Muscle of leg (tissue), 3 donors: ENCODE measurements at regions not wholly inside any gene's neighbourhood (a gene's known extent, or its start where the extent isn't known, plus 50 kb on each side); places are given as distances from the start of the nearest gene placed in this dataset.

Experiments
- DNase-seq: peaks from one replicate; pipeline ENCODE4 v3.0.0; 2013
- H3K27ac ChIP-seq: one replicate; pipeline ENCODE4 v1.5.1; 2013; ENCODE audit warnings: mild to moderate bottlenecking, low read length, control low read depth
- H3K27me3 ChIP-seq: one replicate; pipeline ENCODE4 v1.6.1; 2013; ENCODE audit warnings: low read length; ENCODE audit not compliant: control insufficient read depth, insufficient read depth
- H3K36me3 ChIP-seq: one replicate; pipeline ENCODE4 v1.6.1; 2013; ENCODE audit warnings: low read length; ENCODE audit not compliant: control insufficient read depth, insufficient read depth
- H3K4me1 ChIP-seq: one replicate; pipeline ENCODE4 v1.6.1; 2013; ENCODE audit warnings: low read length; ENCODE audit not compliant: control insufficient read depth, insufficient read depth
- H3K4me3 ChIP-seq: one replicate; pipeline ENCODE4 v1.5.1; 2013; ENCODE audit warnings: low read length, control low read depth
- H3K9me3 ChIP-seq: replicated peaks from 2 replicates; pipeline ENCODE4 v1.6.1; 2013; ENCODE audit warnings: low read depth, low read length; ENCODE audit not compliant: control insufficient read depth
- WGBS: methylation state at CpG from one replicate; pipeline ENCODE4 v1.1.5; 2013; ENCODE audit warnings: missing lambda C conversion rate; ENCODE audit not compliant: insufficient coverage; 5-methylcytosine and 5-hydroxymethylcytosine counted together

DNA sequence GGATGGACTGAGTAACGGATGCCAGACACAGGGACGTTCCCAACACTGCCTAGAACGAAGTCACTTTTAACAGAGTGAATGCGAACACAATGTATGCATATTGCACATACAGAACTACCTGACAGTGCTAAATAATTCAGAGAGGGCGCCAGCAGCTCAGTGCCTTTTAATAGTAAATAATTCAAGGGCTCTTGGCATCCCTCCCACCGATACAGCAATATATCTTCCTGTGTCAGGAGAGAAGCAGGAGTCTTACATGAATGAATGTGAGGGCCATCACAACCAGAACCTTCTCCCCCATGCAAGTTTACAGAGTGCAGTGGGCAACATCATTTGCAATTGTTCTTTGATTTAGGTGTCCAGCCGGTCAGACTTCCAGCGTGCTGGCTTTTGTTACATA is 88.4 kb upstream of the KCNG1 start:
- Histone ChIP-seq H3K27me3 (peaks cover 6% of the 10 kb centered on the region), H3K4me3 (no peak overlapping the region), H3K27ac (no peak overlapping the region), H3K36me3 (no peaks in the 10 kb centered on the region), H3K9me3 (no peaks in the 10 kb centered on the region), H3K4me1 (no peaks in the 10 kb centered on the region)
- WGBS = 60% methylated on average over 1 of the region's 8 CpGs
- DNase-seq = no peak

DNA sequence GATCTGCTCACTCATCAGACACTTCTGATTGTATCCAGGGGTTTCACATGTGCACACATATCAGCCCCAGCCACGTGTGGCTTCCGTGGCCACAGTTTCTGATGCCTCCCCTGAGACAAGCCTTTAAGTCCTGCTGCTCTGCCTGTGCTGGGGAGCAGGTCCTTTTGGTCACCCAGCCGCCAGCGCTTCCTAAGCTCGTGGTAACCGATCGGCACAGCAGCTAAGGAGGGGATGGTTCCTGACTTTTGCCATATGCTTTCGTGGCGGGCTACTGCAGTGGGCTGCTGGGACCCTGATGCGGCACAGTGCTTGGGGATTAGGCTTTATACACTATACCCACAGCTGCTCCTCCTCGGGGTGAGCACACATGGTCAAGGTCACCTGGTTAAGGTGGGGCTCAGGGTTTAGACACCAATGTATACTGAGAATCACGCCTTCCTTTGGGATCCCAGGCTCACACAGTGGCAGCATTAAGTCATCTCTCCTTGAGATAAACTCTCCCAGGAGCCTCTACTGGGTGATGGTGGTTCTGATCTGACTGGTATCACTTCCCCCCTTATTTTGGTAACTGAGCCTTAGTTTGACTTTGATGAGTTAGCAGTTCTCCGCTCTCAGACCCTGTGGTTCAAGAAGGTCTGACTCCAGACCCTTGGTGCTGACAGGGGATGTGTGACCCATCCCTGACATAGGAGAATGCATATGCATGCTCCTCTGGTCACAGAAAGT is 85.9 kb upstream of the KCNG1 start:
- H3K4me3 ChIP-seq = no peak overlapping the region
- H3K27me3 ChIP-seq = peaks cover 6% of the 10 kb centered on the region
- no peaks in the 10 kb centered on the region for H3K9me3 ChIP-seq
- DNase-seq = no peak
- H3K36me3 ChIP-seq = no peaks in the 10 kb centered on the region
- no peaks in the 10 kb centered on the region for H3K4me1 ChIP-seq
- WGBS = 82% methylated on average over 10 of the region's 13 CpGs
- H3K27ac ChIP-seq = no peak overlapping the region

DNA sequence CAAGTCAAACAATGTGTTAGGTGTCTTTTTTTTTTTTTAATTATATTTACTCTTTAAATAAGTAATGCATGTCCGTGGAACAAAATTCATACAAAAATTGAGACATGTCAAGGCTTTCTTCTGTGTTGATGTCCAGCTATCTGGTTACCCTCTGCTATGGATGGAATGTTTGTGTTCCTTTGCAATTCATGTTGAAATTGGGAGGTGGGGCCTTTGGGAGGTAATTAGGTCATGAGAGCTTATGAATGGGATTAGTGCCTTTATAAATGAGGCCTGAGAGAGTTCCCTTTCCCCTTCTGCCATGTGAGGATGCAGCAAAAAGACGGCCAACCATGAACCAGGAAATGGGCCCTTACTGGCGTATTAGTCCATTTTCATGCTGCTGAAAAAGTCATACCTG is 83.1 kb upstream of the KCNG1 start:
- DNase-seq = no peak
- 100% methylated on average over 1 of the region's 3 CpGs for WGBS
- H3K4me3 ChIP-seq = no peak overlapping the region
- no peaks in the 10 kb centered on the region for H3K9me3 ChIP-seq
- H3K27ac ChIP-seq = no peak overlapping the region
- H3K36me3 ChIP-seq = no peaks in the 10 kb centered on the region
- no peaks in the 10 kb centered on the region for H3K4me1 ChIP-seq
- peaks cover 6% of the 10 kb centered on the region for H3K27me3 ChIP-seq

DNA sequence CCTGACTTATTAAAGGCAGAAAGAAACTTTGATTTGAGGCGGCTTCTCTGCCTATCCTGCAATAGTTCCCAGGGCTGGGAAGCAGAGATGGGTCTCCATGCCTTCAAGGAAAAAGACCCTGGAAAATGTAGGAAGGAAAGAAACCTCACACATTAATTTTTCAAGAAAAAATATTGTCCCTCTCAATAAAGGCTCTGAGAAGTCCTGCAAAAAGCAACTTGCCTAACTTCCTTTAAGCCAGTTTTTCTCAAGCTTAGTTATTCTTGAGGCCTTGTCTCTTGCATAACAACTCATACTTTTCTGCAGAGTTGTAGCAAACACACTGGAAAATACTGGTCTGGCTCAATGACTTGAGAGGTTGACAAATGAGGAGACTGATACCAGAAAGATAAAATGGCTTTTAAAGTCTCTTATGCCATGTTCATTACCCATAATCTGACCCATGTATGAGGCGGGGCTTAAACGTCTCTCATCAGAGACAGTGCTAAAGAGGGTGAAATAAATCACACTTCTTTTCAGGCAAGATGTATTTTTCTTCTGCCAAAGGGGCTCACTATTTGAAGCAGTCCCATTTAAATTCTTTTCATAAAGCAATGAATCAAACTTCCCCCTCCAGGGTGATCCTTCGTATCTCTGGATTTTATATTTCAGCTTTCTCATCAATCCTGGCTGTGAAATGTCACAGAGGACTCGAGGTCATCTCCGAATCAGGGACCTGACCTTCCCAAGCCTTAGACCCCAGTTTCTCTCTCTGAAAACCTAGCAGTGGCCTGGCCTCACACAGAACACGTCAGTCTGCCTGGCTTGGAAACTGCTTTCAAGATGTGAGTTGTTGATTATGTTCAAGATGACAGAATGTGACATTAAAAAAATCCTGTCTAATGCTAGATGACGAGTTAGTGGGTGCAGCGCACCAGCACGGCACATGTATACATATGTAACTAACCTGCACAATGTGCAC is 82.3 kb upstream of the KCNG1 start:
- Histone ChIP-seq H3K27me3 (peaks cover 6% of the 10 kb centered on the region), H3K36me3 (no peaks in the 10 kb centered on the region), H3K9me3 (no peaks in the 10 kb centered on the region), H3K4me1 (no peaks in the 10 kb centered on the region), H3K4me3 (no peak overlapping the region), H3K27ac (no peak overlapping the region)
- 48% methylated on average over 3 of the region's 10 CpGs for WGBS
- no peak for DNase-seq

DNA sequence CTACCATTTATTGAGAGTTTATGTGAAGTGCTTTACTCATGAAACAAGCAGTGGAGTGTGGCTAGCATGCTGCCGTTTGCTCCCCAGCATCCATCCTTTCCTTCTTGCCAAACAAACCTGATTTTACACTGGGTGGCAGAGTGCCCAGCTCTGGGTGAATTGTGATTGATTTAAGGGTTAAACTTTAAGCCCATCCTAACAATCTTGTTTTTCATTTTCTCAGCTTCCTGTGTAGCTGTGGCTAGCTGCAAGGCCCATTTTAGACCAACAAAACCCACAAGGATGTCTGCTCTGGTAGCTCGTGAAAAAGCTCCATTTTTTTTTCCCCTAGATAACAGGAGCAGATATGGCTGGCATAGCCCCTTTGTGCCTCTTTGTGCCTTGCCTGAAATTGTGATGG is 77.7 kb upstream of the KCNG1 start:
- no peak overlapping the region for H3K4me3 ChIP-seq
- H3K36me3 ChIP-seq = no peaks in the 10 kb centered on the region
- no peak for DNase-seq
- peaks cover 5% of the 10 kb centered on the region for H3K27me3 ChIP-seq
- no peaks in the 10 kb centered on the region for H3K9me3 ChIP-seq
- H3K4me1 ChIP-seq = no peaks in the 10 kb centered on the region
- H3K27ac ChIP-seq = no peak overlapping the region
- WGBS = no CpG with 5 or more reads among the region's 2 CpGs

DNA sequence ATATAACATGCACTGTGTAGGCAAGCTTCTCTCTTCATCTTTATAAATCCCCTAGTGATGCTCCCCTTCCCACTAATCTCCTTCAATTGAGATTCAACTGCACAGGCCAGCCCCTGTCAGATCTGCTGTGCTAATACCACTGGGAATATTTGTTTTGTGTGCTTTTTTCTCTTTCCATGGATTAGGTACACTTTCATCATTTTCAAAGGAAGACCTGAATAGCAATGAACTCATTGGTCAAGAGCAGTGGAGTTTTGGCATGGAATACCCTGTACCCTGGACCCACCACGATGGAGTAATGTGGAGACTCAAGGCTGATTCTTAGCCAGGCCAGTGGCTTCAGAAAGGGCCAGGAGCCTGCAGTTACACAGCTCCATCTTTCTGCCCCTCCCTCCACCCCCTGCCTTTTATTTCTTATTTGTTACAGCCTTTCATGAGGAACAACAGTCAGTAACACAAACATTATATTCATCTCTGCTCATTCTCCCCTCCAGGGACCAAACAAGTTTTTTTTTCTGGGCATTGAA is 75.4 kb upstream of the KCNG1 start:
- Histone ChIP-seq H3K36me3 (no peaks in the 10 kb centered on the region), H3K27me3 (peaks cover 10% of the 10 kb centered on the region), H3K9me3 (no peaks in the 10 kb centered on the region), H3K4me1 (no peaks in the 10 kb centered on the region), H3K4me3 (no peak overlapping the region), H3K27ac (no peak overlapping the region)
- WGBS = 33% methylated on average over 1 of the region's 1 CpG
- DNase-seq = no peak

DNA sequence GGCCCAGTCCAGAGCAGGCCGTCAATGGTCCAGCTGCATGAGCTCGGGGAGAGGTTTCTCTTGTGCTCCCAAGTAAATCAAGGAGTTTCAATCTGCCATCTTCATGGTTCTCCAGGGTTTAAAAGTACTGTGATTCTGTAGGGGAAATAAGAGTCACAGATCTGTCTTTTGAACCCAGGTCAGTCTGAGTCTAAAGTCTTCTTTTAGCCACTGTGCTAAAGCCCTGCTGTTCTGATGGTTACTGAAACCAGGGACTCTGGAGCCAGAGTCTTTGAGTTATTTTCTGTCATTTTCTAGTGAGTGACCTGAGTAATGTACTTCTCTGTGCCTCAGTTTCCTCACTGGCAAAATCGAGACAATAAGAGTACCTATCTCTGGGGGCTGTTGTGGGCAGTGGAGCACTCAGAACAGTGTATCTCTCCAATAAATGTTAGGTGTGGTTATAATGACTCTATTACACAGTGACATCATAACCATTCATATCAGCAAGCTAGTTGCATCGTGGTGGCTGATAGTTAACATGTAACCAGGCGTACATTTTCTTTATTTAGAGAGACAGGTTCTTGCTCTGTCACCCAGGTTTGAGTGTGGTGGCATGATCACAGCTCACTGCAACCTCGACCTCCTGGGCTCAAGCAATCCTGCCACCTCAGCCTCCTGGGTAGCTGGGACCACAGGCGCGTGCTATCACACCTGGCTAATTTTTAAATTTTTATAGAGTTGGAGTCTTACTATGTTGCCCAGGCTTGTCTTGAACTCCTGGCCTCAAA is 74.6 kb upstream of the KCNG1 start:
- Histone ChIP-seq H3K4me1 (no peaks in the 10 kb centered on the region), H3K9me3 (no peaks in the 10 kb centered on the region), H3K4me3 (no peak overlapping the region), H3K36me3 (no peaks in the 10 kb centered on the region), H3K27ac (no peak overlapping the region), H3K27me3 (peaks cover 18% of the 10 kb centered on the region)
- no peak for DNase-seq
- 80% methylated on average over 4 of the region's 8 CpGs for WGBS

DNA sequence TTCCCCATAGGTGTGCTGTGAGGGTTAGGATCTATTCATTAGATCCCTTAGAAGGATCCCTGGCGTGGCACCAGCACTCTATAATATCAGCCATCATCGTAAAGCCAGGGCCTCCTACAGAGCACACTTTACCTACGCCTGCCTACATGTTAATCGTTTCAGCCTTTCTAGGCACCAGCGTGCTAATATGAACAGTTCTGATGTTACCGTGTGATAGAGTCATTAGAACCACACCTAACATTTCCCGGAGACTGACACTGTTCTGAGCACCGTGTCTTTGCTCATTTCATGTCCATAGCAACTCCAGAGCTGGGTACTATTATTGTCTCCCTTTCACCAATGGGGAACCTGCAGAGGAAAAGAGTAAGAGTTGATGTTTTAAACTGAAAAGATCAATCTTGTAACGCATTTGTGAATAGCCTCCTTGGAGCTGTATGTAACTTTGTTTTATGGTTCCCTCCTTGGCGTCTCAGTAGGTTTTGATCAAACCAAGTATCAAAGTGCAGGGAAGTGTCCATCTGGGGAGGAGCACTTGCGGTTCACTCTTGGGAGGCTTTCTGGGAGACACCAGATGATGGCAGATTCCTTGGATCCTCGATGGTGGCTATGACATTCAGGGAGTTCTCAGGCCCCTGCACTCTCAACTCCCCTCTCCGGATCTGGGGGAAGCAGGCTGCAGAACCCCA is 73.8 kb upstream of the KCNG1 start:
- Histone ChIP-seq H3K36me3 (no peaks in the 10 kb centered on the region), H3K27me3 (peaks cover 25% of the 10 kb centered on the region), H3K4me1 (no peaks in the 10 kb centered on the region), H3K4me3 (no peak overlapping the region), H3K27ac (no peak overlapping the region), H3K9me3 (no peaks in the 10 kb centered on the region)
- no peak for DNase-seq
- 83% methylated on average over 2 of the region's 13 CpGs for WGBS

DNA sequence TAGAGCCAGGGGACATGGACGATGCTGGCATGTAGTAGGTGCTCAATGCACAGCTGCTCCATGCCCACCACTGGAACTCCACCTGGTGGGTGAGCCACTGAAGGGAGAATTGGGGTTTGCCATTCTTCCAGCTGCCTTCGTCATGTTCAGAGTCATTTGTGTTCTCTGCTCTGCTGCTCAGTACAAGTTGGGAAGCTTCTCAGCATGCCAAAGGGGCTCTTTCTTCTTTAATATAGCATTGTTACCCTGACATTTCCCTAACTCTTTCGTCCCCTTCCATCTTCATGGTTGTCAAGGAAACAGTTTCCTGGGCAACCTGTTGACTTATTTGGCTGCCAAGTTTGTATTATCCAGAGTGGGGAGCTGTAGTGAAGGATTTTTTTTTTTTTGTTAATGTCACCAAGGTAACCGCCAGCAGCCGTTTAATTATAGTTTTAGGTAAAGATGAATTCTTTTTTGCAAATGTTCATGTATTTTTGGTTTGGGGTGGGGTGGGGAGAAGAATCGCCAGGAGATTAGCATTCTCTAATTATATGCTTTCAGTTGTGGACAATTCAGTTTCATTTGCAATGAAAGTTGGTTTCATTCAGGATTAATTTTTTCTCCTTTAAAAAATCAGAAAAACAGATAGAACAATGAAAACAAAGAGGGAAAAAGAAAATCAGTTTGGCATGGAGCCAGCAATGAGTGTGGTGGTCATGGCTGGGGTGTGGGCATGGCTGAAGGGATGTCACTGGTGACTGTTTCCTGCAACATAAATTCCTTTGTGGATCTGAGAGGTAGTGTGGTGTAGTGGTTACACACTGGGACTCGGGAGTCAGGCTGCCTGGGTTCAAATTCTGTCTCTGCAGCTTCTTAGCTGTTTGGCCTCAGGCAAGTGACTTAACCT is 73.0 kb upstream of the KCNG1 start:
- Histone ChIP-seq H3K4me3 (no peak overlapping the region), H3K9me3 (no peaks in the 10 kb centered on the region), H3K36me3 (no peaks in the 10 kb centered on the region), H3K27me3 (peaks cover 33% of the 10 kb centered on the region), H3K27ac (no peak overlapping the region), H3K4me1 (no peaks in the 10 kb centered on the region)
- peak; percentile 13 for DNase-seq
- 63% methylated on average over 1 of the region's 7 CpGs for WGBS
